GM21360 (cell line): ENCODE measurements at regions not wholly inside any gene's neighbourhood (a gene's known extent, or its start where the extent isn't known, plus 50 kb on each side); places are given as distances from the start of the nearest gene placed in this dataset.
"Not testable (repeated sequence)": the region's sequence is repeated elsewhere in the genome, so short reads cannot be mapped to it uniquely, and the experiment has no call there.

Experiments used
- ATAC-seq: cut with Tn5 transposase; IDR thresholded peaks from one replicate; pipeline ENCODE4 v1.9.1; 2021; ENCODE audit warnings: mild to moderate bottlenecking, moderate library complexity; ENCODE audit not compliant: unreplicated experiment

DNA sequence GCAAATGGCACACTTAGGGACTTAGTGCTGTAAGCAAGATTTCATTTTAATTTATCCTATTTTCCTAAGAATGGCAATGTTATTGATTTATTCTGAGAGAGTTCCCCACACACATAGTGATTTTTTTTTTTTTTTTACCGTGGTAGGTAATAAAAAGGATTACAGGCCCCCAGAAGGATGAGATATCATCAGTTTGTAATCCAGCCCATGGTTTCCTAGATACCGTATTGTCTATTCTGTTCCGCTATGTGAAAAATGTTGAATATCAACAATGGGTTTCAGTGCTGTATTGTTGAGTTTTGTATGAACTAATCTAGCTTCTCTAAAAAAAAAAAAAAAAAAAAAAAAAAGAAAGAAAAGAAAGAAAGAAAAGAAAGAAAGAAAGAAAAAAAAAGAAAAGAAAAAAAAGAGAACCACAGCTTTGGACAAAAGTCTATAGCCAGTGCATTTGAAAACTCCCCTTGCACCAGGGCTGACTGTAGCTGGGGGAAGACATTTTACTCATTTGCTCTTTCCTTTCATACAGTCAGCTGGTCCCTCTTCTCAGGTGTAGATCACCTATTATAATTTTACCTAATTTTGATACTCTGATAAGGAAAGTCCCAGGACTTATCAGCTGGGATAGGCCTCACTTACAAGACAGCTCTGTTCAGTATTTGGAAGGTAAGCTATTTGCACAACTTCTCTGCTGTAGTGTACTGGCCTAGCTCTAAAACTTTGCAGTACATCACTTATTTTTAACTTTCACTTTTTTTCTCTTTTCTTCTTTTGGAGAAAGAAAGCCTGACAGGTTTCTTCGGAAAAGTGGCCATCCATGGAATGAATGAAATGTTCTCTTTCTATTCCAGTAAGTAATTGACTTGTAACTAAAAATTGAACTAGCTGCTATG lies 101.4 kb upstream of the SOX2 start:
- no peak for ATAC-seq

- ATAC-seq: no peak
These were observed 102.5 kb upstream of the SOX2 start for GRCh38 chr3:181609030-181609767.

DNA sequence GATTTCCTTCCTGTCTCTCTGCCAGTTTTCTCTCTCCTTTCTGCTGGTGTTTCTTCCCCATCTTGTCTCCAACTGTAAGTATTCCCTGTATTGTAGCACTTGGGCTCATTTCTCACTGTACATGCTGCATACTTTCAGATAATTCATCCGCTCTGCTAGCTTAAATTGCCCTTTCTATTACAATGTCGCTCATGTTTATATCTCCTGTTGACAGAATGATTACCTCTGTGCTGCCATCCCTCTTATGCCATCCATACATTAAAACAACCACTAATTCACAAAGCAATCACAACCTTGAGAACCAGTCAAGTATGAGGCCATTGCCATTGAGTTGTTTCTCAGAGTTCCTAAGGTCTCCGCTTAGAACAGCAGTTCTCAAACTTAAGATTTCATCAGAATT lies 107.5 kb upstream of the SOX2 start:
- ATAC-seq: no peak

GRCh38 chr3:181596126-181596525 lies 115.6 kb upstream of the SOX2 start:
- no peak for ATAC-seq

GRCh38 chr3:181590939-181591338 lies 120.8 kb upstream of the SOX2 start:
- ATAC-seq: not testable (repeated sequence)

- no peak for ATAC-seq
These were observed 129.1 kb upstream of the SOX2 start for GRCh38 chr3:181582619-181583018.

DNA sequence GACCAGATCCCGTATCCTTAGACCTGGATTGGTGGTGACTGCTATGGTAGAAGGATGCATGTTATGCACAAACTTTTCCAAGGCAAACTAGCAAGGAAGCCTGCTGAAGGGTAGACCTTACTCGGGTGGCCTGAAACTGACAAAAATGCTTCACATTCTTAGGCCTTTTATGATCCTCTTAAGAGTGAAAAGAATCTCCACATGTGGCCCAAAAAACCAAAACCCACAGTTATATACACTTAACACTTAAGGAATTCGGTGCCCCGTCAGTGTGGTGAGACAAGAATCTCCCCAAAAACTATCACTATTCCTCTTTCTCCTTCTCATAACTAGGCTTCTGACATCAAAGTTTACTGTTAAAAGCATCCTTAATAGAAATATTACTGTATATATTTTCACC lies 130.1 kb upstream of the SOX2 start:
- ATAC-seq: no peak

GRCh38 chr3:181578743-181579142 lies 133.0 kb upstream of the SOX2 start:
- ATAC-seq: no peak

GRCh38 chr3:181572432-181572831 lies 139.3 kb upstream of the SOX2 start:
- no peak for ATAC-seq

DNA sequence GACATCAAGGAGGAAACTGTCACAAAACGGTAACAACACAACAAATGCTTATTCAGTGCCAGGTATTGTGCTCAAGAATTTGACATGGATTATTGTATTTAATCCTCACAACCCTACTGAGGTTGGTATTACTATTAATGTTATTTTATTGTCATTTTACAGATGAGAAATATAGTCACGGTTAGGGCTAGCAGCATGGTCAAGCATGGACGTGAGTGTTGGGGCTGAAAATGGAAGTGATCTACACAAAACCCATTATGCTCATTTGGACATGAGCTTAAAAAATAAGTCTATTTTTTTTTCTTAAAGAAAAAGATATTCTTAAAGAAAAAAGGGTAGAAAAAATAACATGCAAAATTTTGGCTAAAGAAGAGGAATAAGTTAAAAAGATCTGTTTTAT lies 141.3 kb upstream of the SOX2 start:
- ATAC-seq: no peak

DNA sequence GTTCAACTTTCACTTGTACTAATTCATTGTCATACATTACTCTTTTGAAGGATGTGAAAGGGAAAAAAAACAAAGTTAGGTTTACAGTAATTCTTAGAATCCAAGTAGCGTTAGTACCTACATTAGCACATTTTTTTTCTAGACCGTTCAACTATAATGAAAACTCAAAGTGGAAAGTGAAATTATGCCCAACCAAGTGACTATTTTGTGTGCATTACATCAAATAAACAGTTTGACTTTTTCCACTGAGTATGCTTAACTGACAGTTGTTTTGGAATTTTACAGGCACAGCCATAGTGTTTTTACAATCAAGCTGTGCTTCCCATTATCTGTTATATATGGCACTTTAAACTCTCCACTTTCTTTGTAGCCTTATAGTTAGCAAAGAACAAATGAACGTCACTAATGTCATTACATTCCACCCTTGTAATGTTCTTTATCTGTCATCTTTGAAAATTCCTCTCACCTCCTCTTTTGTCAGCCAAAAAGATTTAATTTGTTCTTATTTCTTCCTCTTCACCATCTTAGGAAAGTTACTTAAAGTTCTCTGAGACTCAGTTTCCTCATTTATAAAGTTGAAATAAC lies 142.3 kb upstream of the SOX2 start:
- ATAC-seq: no peak

DNA sequence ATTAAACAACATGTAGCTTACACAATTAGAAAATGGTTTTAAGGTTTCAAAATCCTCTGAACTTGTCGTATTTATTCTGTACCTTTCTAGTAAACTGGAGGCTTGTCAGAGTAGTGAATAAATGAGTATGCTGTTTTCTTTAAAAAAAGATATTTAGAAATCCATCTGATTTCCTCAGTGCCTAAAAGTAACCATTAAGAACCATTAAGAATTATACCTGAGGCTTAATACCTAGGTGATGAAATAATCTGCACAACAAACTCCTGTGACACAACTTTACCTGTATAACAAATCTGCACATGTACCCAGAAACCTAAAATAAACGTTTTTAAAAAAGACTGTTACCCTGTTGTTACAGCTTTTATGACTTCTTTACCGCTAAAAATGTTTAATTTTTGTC lies 143.0 kb upstream of the SOX2 start:
- ATAC-seq: no peak

- ATAC-seq: no peak
These were observed 143.5 kb upstream of the SOX2 start for GRCh38 chr3:181568248-181568647.

DNA sequence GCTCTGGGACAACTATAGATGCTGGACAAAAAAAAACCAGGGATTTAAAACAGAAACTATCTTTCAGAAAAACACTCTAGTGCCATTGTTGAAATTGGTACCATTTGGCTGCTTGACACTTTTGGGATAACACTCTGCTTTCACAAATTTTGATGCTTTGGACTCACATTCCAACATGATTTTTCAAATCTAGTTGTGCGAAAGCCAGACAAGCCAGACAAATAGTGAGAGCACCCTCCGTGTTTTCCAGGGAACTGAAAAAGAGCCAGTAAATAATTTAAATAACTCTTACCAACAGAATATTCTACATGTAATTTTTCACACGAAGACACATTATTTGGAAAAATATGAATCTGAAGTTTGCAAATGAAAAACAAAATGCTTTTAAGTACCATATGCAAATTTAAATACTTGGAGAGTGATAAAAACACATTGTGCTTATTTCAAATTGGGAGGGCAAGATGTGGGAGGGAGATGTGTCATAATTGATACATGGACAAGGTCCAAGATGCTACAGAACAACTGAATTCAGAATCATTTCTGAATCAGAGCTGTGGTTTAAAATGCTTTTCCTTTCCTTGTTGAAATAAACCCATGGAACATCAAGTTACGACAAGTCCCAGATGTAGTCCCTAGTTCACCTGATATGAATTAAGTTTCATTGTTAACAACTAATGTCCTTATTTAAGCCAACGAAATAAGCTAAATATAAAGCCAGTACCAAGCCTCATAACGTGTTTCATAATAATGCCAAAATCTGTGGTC lies 144.2 kb upstream of the SOX2 start:
- ATAC-seq: no peak

DNA sequence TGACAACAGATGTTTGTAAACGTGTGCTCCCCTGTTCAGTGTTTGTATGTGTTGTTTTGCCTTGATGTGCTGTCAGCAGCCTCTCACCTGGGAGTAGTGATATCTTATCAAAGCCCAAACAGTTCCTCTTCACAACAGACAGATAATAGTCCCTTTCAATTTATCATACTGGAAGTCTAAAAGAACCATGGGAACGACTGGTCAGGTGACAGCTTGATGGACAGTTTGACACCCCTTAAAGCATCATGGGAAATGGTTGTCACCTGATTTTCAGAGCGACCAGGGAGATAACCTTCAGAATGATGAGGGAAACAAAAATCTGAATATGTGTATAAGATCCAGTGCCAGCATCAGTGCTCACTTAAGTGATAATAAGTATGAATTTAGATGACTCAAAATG lies 146.3 kb upstream of the SOX2 start:
- no peak for ATAC-seq

- ATAC-seq: no peak
These were observed 147.5 kb upstream of the SOX2 start for GRCh38 chr3:181564222-181564621.

DNA sequence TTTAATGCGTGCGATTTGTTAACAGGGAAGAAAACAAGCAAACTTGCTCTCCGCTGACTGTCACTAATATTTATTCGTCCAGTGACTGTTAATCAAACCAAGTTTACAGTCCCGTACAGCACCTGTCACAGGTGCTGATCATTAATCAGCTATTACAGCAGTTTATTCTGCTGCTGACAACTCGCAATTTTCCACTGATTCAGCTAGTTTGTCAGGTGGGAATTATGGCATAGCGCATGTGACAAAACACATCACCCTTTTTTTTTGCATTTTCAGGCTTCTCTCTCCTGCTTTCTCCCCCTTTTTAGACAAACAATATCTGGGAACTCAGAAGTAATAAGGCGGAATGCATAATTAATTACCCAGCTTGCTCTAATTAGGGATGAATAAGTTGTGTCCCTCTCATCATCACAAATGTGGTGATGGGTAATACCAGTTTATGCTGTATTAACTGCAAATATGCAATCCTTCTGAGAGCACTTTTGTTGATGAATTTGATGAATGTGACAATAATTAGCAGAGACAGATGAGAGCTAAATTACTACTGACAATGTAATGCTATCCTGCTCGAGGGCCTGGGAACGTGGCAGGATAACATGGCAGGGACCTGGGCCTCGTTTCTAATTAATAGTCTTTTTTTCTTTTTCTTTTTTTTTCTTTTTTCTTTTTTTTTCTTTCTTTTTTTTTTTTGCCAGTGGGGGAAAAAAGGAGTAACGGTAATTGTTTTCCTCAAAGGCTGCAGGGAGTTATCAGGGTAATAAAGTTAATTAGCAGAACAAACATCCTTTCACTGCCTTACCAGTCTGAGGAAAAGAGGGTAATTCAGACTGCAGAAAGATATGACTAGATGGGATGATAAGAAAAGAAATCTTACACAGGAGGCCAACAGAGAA lies 150.3 kb upstream of the SOX2 start:
- ATAC-seq: no peak

DNA sequence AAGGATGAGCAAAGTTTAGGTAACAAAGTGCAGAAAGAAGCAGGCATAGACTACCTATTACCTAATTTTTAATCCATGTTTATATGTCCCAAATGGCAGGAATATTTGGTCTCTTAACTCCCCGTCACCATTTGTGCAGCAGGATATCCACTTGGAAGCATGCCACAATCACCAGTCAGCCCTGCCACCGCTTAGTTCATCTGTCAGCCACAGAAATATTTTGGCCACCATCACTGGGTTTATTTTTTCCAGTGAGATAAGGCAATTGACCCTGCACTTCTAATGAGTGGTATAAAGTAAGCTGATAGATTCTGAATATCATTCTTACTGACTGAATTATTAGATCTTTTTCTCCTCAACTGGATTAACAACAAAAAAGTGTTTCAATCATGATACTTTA lies 152.9 kb upstream of the SOX2 start:
- no peak for ATAC-seq

GRCh38 chr3:181555681-181556080 lies 156.0 kb upstream of the SOX2 start:
- ATAC-seq: no peak

- ATAC-seq: no peak
These were observed 157.4 kb upstream of the SOX2 start for GRCh38 chr3:181554233-181554765.
